Spinal cord (tissue), 9 donors: ENCODE measurements at regions not wholly inside any gene's neighbourhood (a gene's known extent, or its start where the extent isn't known, plus 50 kb on each side); places are given as distances from the start of the nearest gene placed in this dataset.
A peak's percentile ranks its signal among the peaks of the same experiment; 100 is the strongest.

Experiments
- DNase-seq, 6 donors: peaks; one replicate each; pipeline versions ENCODE4 v3.0.0 to v3.0.0-alpha.2; 2013 to 2015; ENCODE audit warnings: low spot score in 6 of 6, low read depth in 4 of 6
- H3K27ac ChIP-seq: one replicate; pipeline ENCODE4 v1.5.1; 2013; ENCODE audit warnings: low read depth, low read length, control low read depth
- H3K27me3 ChIP-seq: one replicate; pipeline ENCODE4 v1.6.1; 2013; ENCODE audit warnings: low read length; ENCODE audit not compliant: control insufficient read depth, insufficient read depth
- H3K36me3 ChIP-seq: one replicate; pipeline ENCODE4 v1.6.1; 2013; ENCODE audit warnings: low read length; ENCODE audit not compliant: control insufficient read depth, insufficient read depth
- H3K4me1 ChIP-seq: one replicate; pipeline ENCODE4 v1.6.1; 2013; ENCODE audit warnings: low read length; ENCODE audit not compliant: control insufficient read depth, insufficient read depth
- H3K4me3 ChIP-seq: one replicate; pipeline ENCODE4 v1.5.1; 2013; ENCODE audit warnings: low read depth, low read length, control low read depth
- H3K9me3 ChIP-seq: one replicate; pipeline ENCODE4 v1.6.1; 2013; ENCODE audit warnings: low read length; ENCODE audit not compliant: control insufficient read depth, insufficient read depth
- WGBS: methylation state at CpG from one replicate; pipeline ENCODE4 v1.1.5; 2013; ENCODE audit warnings: missing lambda C conversion rate; ENCODE audit not compliant: insufficient coverage; 5-methylcytosine and 5-hydroxymethylcytosine counted together
- donor health status: healthy.

- Histone ChIP-seq H3K36me3 (no peaks in the 10 kb centered on the region), H3K27ac (no peak overlapping the region), H3K27me3 (no peaks in the 10 kb centered on the region), H3K9me3 (no peaks in the 10 kb centered on the region), H3K4me1 (no peaks in the 10 kb centered on the region), H3K4me3 (no peak overlapping the region)
- DNase-seq = peak in 2 of 6 donors; percentile 13 to 69
- 89% methylated on average over 4 of the region's 4 CpGs for WGBS
Measured at GRCh38 chr2:58645017-58645416, 403.9 kb upstream of the FANCL start.

- Histone ChIP-seq H3K36me3 (no peaks in the 10 kb centered on the region), H3K9me3 (no peaks in the 10 kb centered on the region), H3K4me3 (no peak overlapping the region), H3K27me3 (no peaks in the 10 kb centered on the region), H3K4me1 (no peaks in the 10 kb centered on the region), H3K27ac (no peak overlapping the region)
- no CpG with 5 or more reads among the region's 5 CpGs for WGBS
- DNase-seq = peak in 1 of 6 donors; percentile 73
Measured at GRCh38 chr2:58644451-58644850, 403.3 kb upstream of the FANCL start.

GRCh38 chr2:58641001-58641400, 399.9 kb upstream of the FANCL start:
- Histone ChIP-seq H3K27me3 (no peaks in the 10 kb centered on the region), H3K27ac (no peak overlapping the region)
- no CpG with 5 or more reads among the region's 2 CpGs for WGBS

GRCh38 chr2:58640042-58640441, 398.9 kb upstream of the FANCL start:
- H3K27me3 ChIP-seq = no peaks in the 10 kb centered on the region
- 92% methylated on average over 3 of the region's 4 CpGs for WGBS
- no peaks in the 10 kb centered on the region for H3K4me1 ChIP-seq
- no peaks in the 10 kb centered on the region for H3K36me3 ChIP-seq
- no peaks in the 10 kb centered on the region for H3K9me3 ChIP-seq
- H3K27ac ChIP-seq = no peak overlapping the region
- DNase-seq = no peak
- no peak overlapping the region for H3K4me3 ChIP-seq

More at GRCh38 chr2:58641001-58641400, 399.9 kb upstream of the FANCL start:
- H3K4me3 ChIP-seq = no peak overlapping the region
- H3K9me3 ChIP-seq = no peaks in the 10 kb centered on the region
- DNase-seq = no peak
- H3K4me1 ChIP-seq = no peaks in the 10 kb centered on the region
- no peaks in the 10 kb centered on the region for H3K36me3 ChIP-seq

GRCh38 chr2:58638256-58638805, 397.2 kb upstream of the FANCL start:
- Histone ChIP-seq H3K36me3 (no peaks in the 10 kb centered on the region), H3K4me3 (no peak overlapping the region), H3K27me3 (no peaks in the 10 kb centered on the region), H3K4me1 (no peaks in the 10 kb centered on the region), H3K9me3 (no peaks in the 10 kb centered on the region), H3K27ac (no peak overlapping the region)
- WGBS = no CpG with 5 or more reads among the region's 3 CpGs
- DNase-seq = no peak

GRCh38 chr2:58636872-58637271, 395.7 kb upstream of the FANCL start:
- no peak overlapping the region for H3K27ac ChIP-seq
- no peaks in the 10 kb centered on the region for H3K27me3 ChIP-seq
- WGBS = no CpG with 5 or more reads among the region's 4 CpGs
- H3K4me1 ChIP-seq = no peaks in the 10 kb centered on the region
- H3K36me3 ChIP-seq = no peaks in the 10 kb centered on the region
- H3K9me3 ChIP-seq = no peaks in the 10 kb centered on the region
- DNase-seq = no peak
- H3K4me3 ChIP-seq = no peak overlapping the region

GRCh38 chr2:58635801-58636375, 394.8 kb upstream of the FANCL start:
- Histone ChIP-seq H3K27ac (no peak overlapping the region), H3K27me3 (no peaks in the 10 kb centered on the region), H3K9me3 (no peaks in the 10 kb centered on the region), H3K36me3 (no peaks in the 10 kb centered on the region), H3K4me3 (no peak overlapping the region), H3K4me1 (no peaks in the 10 kb centered on the region)
- DNase-seq = no peak
- 100% methylated on average over 2 of the region's 5 CpGs for WGBS

- Histone ChIP-seq H3K36me3 (no peaks in the 10 kb centered on the region), H3K27me3 (no peaks in the 10 kb centered on the region), H3K4me1 (no peaks in the 10 kb centered on the region), H3K4me3 (no peak overlapping the region), H3K9me3 (no peaks in the 10 kb centered on the region), H3K27ac (no peak overlapping the region)
- WGBS = no CpG with 5 or more reads among the region's 4 CpGs
- no peak for DNase-seq
Measured at GRCh38 chr2:58634653-58635370, 393.7 kb upstream of the FANCL start.

GRCh38 chr2:58633613-58634365, 392.7 kb upstream of the FANCL start:
- H3K27ac ChIP-seq = no peak overlapping the region
- H3K36me3 ChIP-seq = no peaks in the 10 kb centered on the region
- no peak for DNase-seq
- WGBS = no CpG with 5 or more reads among the region's 3 CpGs
- H3K27me3 ChIP-seq = no peaks in the 10 kb centered on the region
- no peak overlapping the region for H3K4me3 ChIP-seq
- no peaks in the 10 kb centered on the region for H3K4me1 ChIP-seq
- H3K9me3 ChIP-seq = no peaks in the 10 kb centered on the region
